ENCODE measurements at regions not wholly inside any gene's neighbourhood (a gene's known extent, or its start where the extent isn't known, plus 50 kb on each side); places are given as distances from the start of the nearest gene placed in this dataset.

GRCh38 chr18:56522816-56523215 is 115.6 kb downstream of the TXNL1 start:
- ChIA-PET POLR2A (no interaction called here), CTCF (ENCODE audit: low intra/inter-chr PET ratio) (interaction anchor here (0.6 kb wide), 1 partner anchor 68 kb away, joined by 3 read pairs; no protein-coding TSS in a partner anchor)
- H3K9me1 ChIP-seq (ENCODE audit: control insufficient read depth, insufficient read depth, low read length), result no peaks in the 10 kb centered on the region
- H4K20me1 ChIP-seq (replicated peaks; ENCODE audit: control insufficient read depth, insufficient read depth, low read length), result no peaks in the 10 kb centered on the region
- in situ Hi-C loops (cut with MboI), result no loop called here
- no peaks in the 10 kb centered on the region for H3K36me3 ChIP-seq (ENCODE audit: control insufficient read depth, insufficient read depth, low read length)
- FAIRE-seq (no peak), DNase-seq (ENCODE audit: extremely low read depth in 1 of 4, low spot score in 3 of 4) (no peak), ATAC-seq (no peak)
- no peaks in the 10 kb centered on the region for H3K79me2 ChIP-seq (ENCODE audit: control insufficient read depth, insufficient read depth, low read length)
- H3K4me1 ChIP-seq (replicated peaks in 1 of 2; ENCODE audit: control insufficient read depth in 2 of 2, insufficient read depth in 2 of 2, low read length in 2 of 2), result no peaks in the 10 kb centered on the region
- no peak overlapping the region for H3K4me3 ChIP-seq
- no TSS peak for BruUV-seq (replicated peaks)
- no peaks in the 10 kb centered on the region for H3K9me3 ChIP-seq (replicated peaks; ENCODE audit: control insufficient read depth, insufficient read depth, low read depth, low read length)
- no peak overlapping the region for H3K9ac ChIP-seq (ENCODE audit: insufficient read depth in 1 of 2, low read depth in 2 of 2, low read length in 2 of 2)
- H3K27me3 ChIP-seq (ENCODE audit: control insufficient read depth in 2 of 2, insufficient read depth in 2 of 2, low read length in 2 of 2), result no peaks in the 10 kb centered on the region; a peak in 2 of 5 replicates
- WGBS (ENCODE audit: insufficient coverage, low coverage, missing lambda C conversion rate), result 5% methylated on average over 3 of the region's 3 CpGs
- H2AFZ ChIP-seq (ENCODE audit: low read depth, low read length), result no peak overlapping the region
- no peak overlapping the region for H3K4me2 ChIP-seq (ENCODE audit: insufficient read depth, low read length)
- H3K27ac ChIP-seq (ENCODE audit: extremely low read depth, low read depth, low read length), result no peak overlapping the region
- intact Hi-C loops (cut with micrococcal nuclease), result no loop called here
- TF ChIP-seq ZNF436 (CRISPR knock-in tag; IDR thresholded peaks at IDR 0.05) (no peak), KAT8 (IDR thresholded peaks at IDR 0.05; ENCODE audit: low read depth) (no peak), HEY1 (CRISPR knock-in tag; IDR thresholded peaks at IDR 0.05; ENCODE audit: borderline replicate concordance) (no peak), RUNX1 (IDR thresholded peaks at IDR 0.05; ENCODE audit: low read depth) (no peak), CBFA2T2 (conservative IDR thresholded peaks at IDR 0.05) (no peak), NBN (IDR thresholded peaks at IDR 0.05; ENCODE audit: low read depth) (no peak), PATZ1 (CRISPR knock-in tag; IDR thresholded peaks at IDR 0.05; ENCODE audit: borderline replicate concordance) (no peak), USF1 (CRISPR knock-in tag; IDR thresholded peaks at IDR 0.05) (no peak), BCL6 (CRISPR knock-in tag; IDR thresholded peaks at IDR 0.05) (no peak), SMARCA5 (IDR thresholded peaks at IDR 0.05) (no peak), CBX8 (IDR thresholded peaks at IDR 0.05; ENCODE audit: borderline replicate concordance, extremely low read depth, low read depth, low read length, poor library complexity, severe bottlenecking) (no peak), PTRF (tag; IDR thresholded peaks at IDR 0.05) (no peak), ZNF408 (CRISPR knock-in tag; IDR thresholded peaks at IDR 0.05; ENCODE audit: low read depth) (no peak), ZNF740 (CRISPR knock-in tag; IDR thresholded peaks at IDR 0.05) (no peak), ZNF740 (tag; IDR thresholded peaks at IDR 0.05) (no peak), ZNF197 (CRISPR knock-in tag; IDR thresholded peaks at IDR 0.05; ENCODE audit: low read depth) (no peak), ZZZ3 (IDR thresholded peaks at IDR 0.05) (no peak), FIP1L1 (IDR thresholded peaks at IDR 0.05; ENCODE audit: low read depth, low read length, poor library complexity, severe bottlenecking) (no peak), ZNF551 (CRISPR knock-in tag; IDR thresholded peaks at IDR 0.05) (no peak)
